ENCODE measurements at regions not wholly inside any gene's neighbourhood (a gene's known extent, or its start where the extent isn't known, plus 50 kb on each side); places are given as distances from the start of the nearest gene placed in this dataset.

GRCh38 chr3:162136136-162136535 is 639.5 kb downstream of the OTOL1 start:
- no peak for DNase-seq

DNA sequence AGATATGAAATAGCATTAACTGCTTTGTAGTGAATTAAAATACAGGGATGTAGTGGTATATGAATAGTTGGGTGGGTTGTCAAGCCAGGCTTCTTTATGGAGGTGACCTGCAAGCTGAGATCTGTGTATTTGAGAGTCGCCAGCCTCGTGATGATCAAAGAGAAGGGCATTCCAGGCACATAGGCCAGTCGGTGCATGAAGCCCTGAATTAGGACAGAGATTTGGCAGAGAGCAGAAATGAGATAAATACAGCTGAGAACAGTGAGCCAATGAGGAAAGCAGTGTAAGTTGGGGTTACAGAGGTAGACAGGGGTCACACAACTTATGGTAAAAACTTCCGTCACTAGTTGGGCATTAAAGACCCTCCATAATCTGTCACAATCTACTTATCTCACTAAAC is 641.9 kb downstream of the OTOL1 start:
- no peak for DNase-seq

DNA sequence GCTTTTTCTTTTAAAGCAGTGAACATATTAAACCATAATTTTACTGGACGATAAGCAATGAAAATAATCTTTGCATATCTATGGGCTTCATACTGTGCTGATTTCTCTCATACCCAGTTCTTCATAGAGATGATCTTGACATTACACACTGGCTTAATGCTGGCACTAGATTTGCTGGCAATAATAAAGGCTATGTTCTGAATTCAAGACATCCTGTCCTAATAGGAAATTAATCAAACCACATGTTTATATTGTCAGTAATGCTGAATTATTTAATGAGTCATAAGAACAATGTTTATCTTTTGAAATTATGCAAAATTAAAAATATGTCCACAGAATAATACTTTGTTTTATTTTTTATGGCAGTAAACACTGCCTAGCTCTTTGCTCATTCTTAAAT is 643.2 kb downstream of the OTOL1 start:
- DNase-seq, result no peak

DNA sequence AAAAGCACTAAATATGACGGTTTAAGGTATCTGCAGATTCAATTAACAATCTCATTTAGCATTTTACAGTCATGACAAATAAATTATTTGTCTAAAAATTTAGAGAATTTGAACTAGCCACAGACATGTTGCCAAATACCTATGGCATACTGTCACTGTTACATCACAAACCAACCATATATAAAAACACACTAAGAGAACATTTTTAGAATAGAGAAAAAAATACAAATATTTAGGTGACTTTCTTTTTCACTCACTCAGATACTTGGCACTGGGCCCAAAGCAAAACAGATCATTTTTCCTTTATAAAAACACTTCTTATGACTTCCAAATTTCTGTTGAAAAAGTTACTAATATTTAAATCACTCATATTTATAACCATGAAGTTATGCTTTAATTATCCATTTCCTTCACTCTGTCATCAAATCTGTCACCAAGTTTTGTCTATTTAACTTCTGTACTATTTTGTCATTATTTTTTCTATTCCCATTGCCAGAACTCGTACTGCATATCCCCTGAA is 644.7 kb downstream of the OTOL1 start:
- no peak for DNase-seq

- DNase-seq, result no peak
These were observed 645.9 kb downstream of the OTOL1 start for GRCh38 chr3:162142511-162142910.

DNA sequence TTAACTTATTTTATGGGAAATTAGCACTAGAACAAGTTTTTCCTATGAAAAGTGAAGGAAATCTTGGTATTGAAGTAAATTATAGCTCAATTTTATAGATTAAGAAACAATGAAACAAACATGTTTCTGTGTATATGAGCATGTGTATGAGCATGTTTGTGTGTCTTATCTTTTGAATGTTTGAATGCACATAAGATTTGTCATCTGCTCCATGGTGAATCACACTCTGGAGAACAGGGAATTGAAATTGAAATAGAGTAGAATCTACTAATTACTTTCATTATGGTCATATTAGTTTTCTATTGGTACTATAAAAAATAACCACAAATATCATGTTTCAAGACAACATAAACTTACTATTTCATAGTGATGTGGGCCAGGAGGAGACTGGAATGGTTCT is 646.6 kb downstream of the OTOL1 start:
- no peak for DNase-seq

DNA sequence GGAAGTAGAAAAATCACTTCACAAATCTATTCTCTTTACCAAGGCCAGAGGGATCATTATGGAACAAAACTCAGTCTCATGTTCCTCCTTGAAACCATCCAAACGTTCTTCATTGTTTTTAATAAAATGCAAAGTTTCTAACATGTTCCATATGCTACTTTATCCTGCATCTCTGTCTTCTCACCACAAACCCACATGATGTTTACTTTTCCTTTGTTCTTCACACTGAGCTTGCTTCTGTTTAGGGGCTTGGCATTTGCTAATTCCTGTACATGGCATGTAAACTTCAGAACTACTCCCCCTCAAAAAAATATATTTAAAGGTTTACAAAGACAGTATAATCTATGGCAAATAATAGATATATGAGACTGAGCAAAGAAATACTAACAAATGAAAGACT is 651.4 kb downstream of the OTOL1 start:
- DNase-seq, result no peak

GRCh38 chr3:162150790-162151189 is 654.2 kb downstream of the OTOL1 start:
- DNase-seq, result no peak

DNA sequence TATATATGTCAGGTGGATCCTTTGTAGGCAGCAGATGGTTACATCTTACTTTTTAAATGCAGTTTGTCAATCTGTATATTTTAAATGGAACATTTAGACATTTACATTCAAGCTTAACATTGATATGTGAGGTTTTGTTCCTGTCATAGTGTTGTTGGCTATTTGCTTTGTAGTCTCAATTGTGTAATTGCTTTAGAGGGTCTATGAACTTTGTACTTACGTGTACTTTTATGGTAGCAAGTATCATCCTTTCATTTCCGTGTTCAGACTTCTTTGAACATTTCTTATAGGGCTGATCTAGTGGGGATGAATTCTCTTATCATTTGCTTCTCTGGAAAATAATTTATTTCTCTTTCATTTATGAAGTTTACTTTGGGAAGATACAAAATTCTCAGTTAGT is 656.0 kb downstream of the OTOL1 start:
- DNase-seq, result no peak

DNA sequence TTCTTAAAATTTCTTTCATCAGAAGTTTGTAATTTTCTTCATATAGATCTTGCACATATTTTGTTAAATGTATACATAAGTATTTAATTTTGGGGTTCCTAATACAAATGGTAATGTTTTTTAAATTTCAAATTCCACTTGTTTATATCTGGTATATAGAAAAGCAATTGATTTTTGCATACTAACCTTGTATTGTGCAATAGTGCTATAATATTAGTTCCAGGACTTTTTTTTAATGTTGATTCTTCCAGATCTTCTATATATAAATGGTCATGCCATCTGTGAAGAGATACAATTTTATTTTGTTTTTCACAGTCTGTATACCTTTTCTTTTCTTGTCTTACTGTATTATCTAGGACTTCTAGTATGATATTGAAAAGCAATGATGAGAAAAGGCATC is 665.0 kb downstream of the OTOL1 start:
- DNase-seq, result no peak

GRCh38 chr3:162165346-162165745 is 668.7 kb downstream of the OTOL1 start:
- DNase-seq, result no peak

DNA sequence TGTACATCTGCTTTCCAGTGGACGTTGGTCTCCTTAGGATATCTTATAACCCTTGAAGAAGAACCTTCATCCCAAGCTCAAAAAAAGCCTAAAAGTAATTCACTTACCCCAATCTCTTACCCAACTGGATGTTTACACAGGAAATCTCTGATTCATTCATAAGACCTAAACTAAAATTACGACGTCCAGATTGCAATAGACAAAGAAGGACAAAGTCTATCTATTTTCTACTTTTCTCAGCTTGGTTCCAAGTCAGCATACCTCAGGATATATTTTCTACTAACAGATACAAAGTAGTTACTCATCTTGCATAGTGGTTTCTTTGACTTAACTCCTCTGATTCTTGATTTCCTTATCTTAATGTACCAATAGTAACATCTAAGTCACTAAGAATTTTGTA is 669.9 kb downstream of the OTOL1 start:
- no peak for DNase-seq

- no peak for DNase-seq
These were observed 672.1 kb downstream of the OTOL1 start for GRCh38 chr3:162168715-162169114.

- DNase-seq, result no peak
These were observed 674.0 kb downstream of the OTOL1 start for GRCh38 chr3:162170581-162170980.

DNA sequence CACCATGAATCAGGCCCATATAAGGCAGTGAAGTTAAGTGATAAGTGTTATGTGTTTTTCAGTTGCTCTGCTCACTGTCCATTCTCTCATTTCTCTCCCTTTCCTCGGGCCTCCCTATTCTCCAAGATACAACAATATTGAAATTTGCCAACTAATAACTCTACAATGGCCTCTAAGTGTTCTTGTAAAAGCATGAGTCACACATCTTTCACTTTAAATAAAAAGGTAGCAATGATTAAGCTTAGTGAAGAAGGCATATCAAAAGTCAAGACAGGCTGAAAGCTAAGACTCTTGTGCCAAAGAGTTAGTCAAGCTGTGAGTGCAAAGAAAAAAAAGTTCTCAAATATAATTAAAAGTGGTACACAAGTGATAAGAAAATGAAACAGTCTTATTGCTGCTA is 675.4 kb downstream of the OTOL1 start:
- DNase-seq, result no peak

DNA sequence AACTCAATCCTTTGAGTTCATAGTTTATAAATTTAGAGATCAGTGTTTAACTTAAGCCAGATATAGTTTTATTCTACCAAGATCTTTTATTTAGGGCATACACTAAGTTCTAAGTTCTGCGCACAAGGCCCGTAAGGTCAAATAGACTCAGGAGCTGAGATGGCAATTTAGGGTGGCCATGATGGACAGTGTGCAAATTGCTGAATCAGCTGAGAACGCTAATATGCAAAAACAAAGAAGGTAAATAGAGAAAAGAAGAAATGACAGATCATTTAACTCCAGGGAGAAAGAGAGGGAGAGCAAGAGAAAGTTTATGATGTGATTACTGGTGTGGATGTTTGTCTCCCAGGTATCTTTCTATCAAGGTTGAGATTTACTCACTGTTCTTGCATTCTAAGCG is 678.5 kb downstream of the OTOL1 start:
- no peak for DNase-seq

- no peak for DNase-seq
These were observed 679.3 kb downstream of the OTOL1 start for GRCh38 chr3:162175878-162176277.

DNA sequence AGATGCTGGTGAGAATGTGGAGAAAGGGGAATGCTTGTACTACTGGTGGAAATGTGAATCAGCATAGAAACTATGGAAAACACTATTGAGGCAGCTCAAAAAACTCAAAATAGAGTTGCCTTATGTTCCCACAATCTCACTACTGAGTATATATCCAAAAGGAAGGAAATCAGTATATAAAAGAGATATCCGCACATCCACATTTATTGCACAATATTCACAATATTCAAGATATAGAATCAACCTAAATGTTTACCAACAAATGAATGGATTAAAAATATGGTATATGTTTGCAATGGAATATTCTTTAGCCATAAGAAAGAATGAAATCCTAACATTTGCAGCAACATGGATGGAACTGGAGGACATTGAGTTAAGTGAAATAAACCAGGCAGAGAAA is 686.8 kb downstream of the OTOL1 start:
- DNase-seq, result no peak

- no peak for DNase-seq
These were observed 695.9 kb downstream of the OTOL1 start for GRCh38 chr3:162192340-162193029.

GRCh38 chr3:162193148-162194095 is 696.8 kb downstream of the OTOL1 start:
- DNase-seq, result no peak

DNA sequence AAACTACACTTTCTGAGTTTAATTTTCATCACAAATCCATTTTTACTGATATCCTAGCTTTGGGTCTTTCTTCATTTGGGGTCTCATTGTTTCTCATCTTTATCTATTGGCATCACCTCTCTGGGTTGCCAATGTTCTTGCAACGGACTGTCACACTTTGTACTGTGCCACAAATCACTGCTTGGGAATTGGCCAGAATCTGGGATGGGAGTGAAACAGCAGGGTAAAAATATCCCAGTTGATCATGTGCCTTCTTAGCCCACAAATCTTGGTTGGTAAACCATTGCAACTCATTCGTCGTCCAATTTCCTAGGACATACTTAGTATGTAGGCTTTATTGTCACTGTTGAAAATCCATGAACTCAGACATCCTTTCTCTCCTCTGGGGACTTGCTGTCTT is 698.5 kb downstream of the OTOL1 start:
- DNase-seq, result no peak

DNA sequence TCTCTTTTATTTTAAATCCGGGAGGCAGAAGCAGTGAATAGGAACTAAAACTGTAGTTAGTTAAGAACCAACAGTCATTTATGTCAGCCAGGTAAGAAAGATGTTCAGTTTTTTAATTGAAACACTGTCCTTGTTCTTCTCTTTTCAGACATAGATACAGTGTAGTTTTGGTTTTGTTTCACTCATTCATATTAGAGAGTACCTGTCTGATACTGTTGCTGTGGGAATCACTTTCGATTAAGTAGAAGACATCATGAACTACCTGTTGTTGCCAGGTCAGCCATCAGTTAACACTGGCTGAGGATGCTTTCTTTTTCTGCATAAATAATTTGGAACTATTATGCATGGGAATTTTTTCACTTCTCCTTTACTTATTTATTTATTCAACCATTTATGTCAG is 700.4 kb downstream of the OTOL1 start:
- DNase-seq, result no peak

DNA sequence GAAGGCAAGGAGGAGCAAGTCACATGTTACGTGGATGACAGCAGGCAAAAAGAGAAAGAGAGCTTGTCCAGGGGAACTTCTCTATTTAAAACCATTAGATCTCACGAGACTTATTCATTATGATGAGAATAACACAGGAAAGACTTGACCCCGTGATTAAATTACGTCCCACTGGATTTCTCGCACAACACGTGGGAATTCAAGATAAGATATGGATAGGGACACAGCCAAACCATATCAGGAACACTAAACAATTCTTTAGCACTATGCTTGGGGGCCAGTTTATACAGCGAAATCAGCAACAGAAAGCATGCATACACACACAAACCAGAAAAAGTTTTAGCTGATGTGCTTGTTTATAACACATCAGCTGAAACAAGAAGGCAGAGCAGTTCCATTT is 704.2 kb downstream of the OTOL1 start:
- DNase-seq, result no peak

DNA sequence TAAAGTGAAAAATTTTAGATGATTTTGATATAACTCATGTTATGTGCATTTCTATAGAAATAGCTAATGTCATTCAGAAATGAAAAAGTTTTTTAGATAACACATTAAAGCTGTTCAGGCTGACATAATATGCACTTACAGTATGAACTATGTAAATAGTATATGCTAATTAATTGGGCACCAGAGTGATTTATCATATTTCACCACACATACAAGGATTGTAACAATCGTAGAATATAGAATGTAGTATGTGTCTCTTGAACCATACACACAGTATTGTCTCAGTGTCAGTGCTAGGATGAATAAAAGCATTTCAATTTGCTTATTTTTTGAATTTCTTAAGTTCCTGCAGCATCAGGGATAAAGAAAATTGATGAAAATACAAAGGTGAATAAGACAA is 710.0 kb downstream of the OTOL1 start:
- no peak for DNase-seq
